ENCODE measurements at regions not wholly inside any gene's neighbourhood (a gene's known extent, or its start where the extent isn't known, plus 50 kb on each side); places are given as distances from the start of the nearest gene placed in this dataset.
A peak's percentile ranks its signal among the peaks of the same experiment; 100 is the strongest.
"Not testable (repeated sequence)": the region's sequence is repeated elsewhere in the genome, so short reads cannot be mapped to it uniquely, and the experiment has no call there.

DNA sequence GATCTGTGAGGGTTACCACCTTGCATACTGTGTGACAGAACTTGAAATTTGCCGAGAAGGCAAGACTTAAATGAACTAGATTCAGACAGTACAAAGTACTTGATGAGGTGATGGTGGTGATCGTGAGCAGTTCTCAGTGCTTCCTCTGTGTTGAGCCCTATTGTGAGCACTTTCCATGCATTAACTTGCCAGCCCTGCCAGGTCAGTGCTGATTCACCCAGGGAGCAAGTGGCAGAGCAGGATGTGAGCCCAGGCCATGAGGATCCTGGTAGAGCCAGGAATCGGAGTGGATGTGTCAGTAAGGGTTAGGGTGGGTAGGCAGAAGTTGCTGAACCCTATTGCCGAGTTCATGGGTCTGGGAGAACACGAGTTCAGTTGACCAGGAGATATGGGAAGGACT lies 4545.7 kb upstream of the TPTE start:
- DNase-seq (ENCODE audit: low read depth in 1 of 2, low spot score in 1 of 2); POLR2A ChIA-PET; H3K4me3 ChIP-seq; H3K4me2 ChIP-seq; H3K4me1 ChIP-seq; ATAC-seq; H3K27ac ChIP-seq; CTCF ChIA-PET; H3K9me3 ChIP-seq; FAIRE-seq: not testable (repeated sequence)
- WGBS (ENCODE audit: missing lambda C conversion rate) = no CpG with 5 or more reads among the region's 5 CpGs

DNA sequence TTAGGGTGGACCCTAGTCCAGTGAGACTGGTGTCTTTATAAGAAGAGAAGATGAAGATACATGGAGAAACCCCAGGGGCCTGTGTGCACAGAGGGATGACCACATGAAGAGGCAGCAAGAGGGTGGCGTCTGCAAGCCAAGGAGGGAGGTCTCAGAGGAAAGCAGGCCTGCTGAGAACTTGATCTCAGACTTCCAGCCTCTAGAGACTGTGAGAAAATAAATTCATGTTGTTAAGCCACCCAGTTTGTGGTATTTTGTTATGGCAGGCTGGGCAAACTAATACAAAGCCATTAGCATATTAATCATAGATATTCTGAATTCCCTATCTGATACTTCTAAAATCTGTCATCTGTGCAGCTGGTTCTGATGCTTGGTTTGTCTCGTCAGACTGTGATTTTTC lies 4523.8 kb upstream of the TPTE start:
- FAIRE-seq; POLR2A ChIA-PET; H3K4me2 ChIP-seq; H3K4me3 ChIP-seq; ATAC-seq; H3K27ac ChIP-seq; H3K9me3 ChIP-seq; CTCF ChIA-PET; DNase-seq (ENCODE audit: low read depth in 1 of 2, low spot score in 1 of 2); H3K4me1 ChIP-seq: not testable (repeated sequence)
- no CpG with 5 or more reads among the region's 2 CpGs for WGBS (ENCODE audit: missing lambda C conversion rate)

DNA sequence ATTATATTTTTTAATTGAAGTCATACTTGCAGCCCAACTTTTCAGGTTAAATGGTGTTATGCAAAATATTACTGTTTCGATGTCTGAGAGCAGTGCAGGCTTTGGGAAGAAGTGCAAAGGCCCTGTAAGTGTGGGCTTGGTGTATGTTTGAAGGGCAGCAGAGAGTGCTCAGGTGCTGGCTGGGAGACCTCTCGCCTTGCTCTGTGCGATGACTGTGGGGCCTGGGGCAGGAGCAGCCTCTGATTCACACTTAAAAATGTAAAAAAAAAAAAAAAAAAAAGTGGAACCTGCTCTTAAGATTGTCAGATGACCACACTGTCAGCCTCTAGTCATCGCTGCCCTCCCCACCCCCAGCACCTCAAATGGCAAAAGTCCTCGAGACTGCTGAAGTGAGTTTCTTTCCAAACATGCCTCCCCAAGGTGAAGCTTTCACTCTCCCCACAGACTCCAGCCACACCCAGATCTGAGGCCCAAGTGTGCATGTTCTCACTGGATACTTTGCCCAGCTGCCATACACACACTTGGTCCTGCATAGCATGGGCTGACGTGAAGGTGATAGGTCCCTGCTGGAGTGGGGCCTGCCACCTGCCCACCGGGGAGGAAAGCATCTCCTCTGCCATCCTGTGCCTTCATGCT lies 4505.8 kb upstream of the TPTE start:
- CTCF ChIA-PET; H3K4me3 ChIP-seq; H3K4me2 ChIP-seq; H3K27ac ChIP-seq; FAIRE-seq; H3K9me3 ChIP-seq; H3K4me1 ChIP-seq; DNase-seq (ENCODE audit: low read depth in 1 of 2, low spot score in 1 of 2); ATAC-seq; POLR2A ChIA-PET: not testable (repeated sequence)
- no CpG with 5 or more reads among the region's 7 CpGs for WGBS (ENCODE audit: missing lambda C conversion rate)

DNA sequence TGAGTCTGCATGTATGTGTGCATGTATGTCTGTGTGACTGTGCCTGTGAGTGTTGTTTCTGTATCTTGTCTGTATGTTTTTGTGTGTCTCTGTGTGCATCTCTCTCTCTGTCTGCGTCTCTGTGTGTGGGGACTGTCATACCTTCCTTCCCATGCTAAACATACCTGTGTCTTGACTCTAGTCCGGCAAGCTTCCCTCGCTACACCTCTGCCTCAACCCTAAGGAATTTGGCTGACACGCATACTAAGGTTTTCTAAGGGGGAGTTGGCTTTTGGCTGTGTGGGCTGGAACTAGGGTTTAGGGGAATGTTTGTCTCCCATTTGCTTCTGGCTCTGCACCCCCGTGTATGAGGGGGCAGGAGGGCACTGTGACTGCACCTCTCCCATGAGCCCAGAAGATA lies 4500.9 kb upstream of the TPTE start:
- H3K4me3 ChIP-seq; H3K9me3 ChIP-seq; FAIRE-seq; H3K4me2 ChIP-seq; H3K4me1 ChIP-seq; DNase-seq (ENCODE audit: low read depth in 1 of 2, low spot score in 1 of 2); H3K27ac ChIP-seq; POLR2A ChIA-PET; CTCF ChIA-PET: not testable (repeated sequence)
- WGBS (ENCODE audit: missing lambda C conversion rate) = no CpG with 5 or more reads among the region's 5 CpGs
- peak; percentile 11 to 49; a peak in 4 of 6 replicates for ATAC-seq

DNA sequence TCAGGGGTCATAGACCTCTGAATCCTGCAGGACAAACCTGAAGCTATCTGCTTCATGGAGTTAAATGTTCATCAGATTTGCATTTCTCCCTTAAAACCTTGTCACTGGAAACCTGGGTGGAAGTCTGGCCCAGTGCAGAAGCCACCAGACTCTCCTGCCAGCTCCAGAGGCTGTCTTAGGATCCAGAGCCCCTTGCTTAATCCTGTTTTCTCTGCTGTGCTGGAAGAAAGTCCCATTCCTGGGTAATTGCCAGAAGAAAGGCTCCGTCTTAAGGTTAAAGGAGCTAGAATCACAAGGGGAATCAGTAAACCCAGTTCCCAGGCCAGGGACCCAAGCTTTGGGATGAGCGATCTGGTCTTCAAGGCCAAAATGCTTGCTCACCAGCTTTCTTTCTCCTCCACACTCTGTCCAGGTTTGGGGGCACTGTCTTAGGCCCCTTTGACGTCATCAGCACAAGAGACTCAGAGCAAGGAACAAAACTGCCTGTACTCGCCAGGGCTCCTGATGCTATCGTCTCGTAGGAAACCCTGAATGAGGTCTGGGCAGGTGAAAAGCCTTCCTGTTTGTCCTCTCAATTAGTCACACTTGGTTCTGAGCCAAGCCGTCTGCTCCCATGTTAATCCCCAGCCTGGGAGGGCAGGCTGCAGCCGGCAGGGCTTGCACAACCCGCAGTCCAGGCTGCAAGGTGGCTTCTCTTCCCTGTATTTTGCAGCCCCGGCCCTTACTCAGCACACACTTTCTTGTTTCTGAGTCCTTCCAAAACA lies 4500.2 kb upstream of the TPTE start:
- FAIRE-seq; H3K4me2 ChIP-seq; H3K27ac ChIP-seq; H3K4me3 ChIP-seq; POLR2A ChIA-PET; DNase-seq (ENCODE audit: low read depth in 1 of 2, low spot score in 1 of 2); CTCF ChIA-PET; H3K9me3 ChIP-seq; H3K4me1 ChIP-seq: not testable (repeated sequence)
- WGBS (ENCODE audit: missing lambda C conversion rate) = no CpG with 5 or more reads among the region's 10 CpGs
- ATAC-seq = peak; percentile 90 to 92

DNA sequence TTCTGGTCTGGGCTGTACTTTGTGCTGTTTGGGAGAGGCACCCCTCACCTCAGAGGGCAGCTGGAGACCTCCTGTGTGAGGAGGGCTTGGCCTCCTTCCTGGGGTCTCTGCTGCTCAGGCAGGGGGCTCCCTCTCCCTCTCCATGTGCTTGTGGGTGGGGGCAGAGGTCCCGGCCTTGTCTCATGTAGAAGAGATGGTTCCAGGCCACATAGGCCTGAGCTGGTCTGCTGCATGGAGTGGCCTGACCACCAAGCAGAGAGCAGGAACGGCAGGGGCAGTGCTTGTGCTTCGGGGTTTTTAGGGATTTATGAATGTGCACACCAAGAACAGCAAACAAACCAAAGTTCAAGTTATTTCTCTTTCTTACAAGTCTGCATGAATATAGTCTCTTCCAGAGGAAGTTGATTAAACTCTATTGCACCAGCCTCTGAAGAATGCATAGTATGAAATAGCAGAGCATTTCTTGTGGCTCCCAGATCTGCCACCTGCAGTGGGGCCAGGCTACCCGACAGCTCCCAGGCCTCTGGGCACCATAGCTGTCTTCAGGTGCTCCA lies 4499.6 kb upstream of the TPTE start:
- H3K4me2 ChIP-seq; CTCF ChIA-PET; POLR2A ChIA-PET; H3K27ac ChIP-seq; FAIRE-seq; H3K4me1 ChIP-seq; H3K4me3 ChIP-seq; DNase-seq (ENCODE audit: low read depth in 1 of 2, low spot score in 1 of 2); H3K9me3 ChIP-seq: not testable (repeated sequence)
- WGBS (ENCODE audit: missing lambda C conversion rate) = no CpG with 5 or more reads among the region's 4 CpGs
- ATAC-seq = peak; percentile 49 to 58

DNA sequence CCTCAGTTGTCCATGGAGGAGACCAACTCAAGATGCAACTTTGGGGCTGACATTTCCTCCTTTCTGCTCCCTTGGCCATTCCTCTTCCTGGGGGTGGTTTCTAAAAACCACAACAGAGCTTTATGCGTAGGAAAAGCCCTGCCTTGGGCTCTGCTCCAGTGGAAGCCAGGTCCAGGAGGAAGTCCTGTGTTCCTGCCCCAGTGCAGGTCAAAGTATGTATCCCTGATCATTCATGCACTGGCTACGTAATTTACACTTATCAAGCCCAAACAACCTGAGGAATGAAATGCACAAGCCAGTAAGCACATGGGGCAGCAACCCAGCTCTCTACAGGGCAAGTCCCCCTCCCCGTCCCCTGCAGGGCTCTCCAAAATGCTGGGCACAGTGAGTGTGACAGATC lies 4498.1 kb upstream of the TPTE start:
- H3K4me3 ChIP-seq; ATAC-seq; POLR2A ChIA-PET; H3K4me2 ChIP-seq; H3K4me1 ChIP-seq; H3K9me3 ChIP-seq; FAIRE-seq; DNase-seq (ENCODE audit: low read depth in 1 of 2, low spot score in 1 of 2); H3K27ac ChIP-seq; CTCF ChIA-PET: not testable (repeated sequence)
- WGBS (ENCODE audit: missing lambda C conversion rate) = no CpG with 5 or more reads among the region's 3 CpGs

DNA sequence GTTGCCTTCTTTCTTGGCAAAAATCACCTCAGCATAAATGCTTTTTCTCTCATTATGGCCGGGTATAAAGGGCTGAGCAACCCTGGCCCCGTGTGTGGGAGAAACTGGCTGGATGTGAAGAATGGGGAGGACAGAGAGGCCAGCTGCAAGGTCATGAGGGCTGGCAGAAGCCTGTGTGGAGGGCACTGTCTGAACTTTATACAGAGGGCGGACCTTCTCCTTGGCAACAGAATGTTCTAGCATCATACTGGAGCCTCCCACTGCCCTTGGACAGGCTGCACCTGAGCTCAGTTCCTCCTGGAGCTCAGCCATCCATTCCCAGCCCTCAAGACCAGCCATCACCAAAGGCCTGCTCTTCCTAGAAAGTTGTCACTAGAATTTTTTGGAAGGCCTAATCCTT lies 4496.2 kb upstream of the TPTE start:
- H3K9me3 ChIP-seq; ATAC-seq; DNase-seq (ENCODE audit: low read depth in 1 of 2, low spot score in 1 of 2); CTCF ChIA-PET; FAIRE-seq; H3K4me3 ChIP-seq; H3K4me2 ChIP-seq; H3K4me1 ChIP-seq; H3K27ac ChIP-seq; POLR2A ChIA-PET: not testable (repeated sequence)
- WGBS (ENCODE audit: missing lambda C conversion rate) = no CpG with 5 or more reads among the region's 3 CpGs

DNA sequence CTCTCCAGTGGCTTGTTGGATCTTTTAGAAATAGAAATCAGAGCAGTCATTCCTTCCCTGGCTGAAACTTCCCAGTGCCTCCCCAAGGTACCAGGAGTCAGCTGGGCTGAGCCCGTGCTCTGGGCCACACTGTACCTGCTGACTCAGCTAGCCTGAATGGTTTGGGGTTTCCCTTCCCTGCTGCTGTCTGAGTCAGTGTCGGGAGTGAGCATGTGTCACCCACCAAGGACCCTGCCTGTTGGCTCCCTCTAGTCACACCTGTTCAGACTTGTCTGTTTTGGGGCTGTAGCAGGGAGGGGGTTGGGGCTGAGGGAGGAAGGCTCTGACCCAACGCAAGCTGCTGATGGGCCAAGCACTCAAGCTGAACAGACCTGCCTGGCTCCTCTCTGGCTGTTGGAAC lies 4493.9 kb upstream of the TPTE start:
- H3K27ac ChIP-seq; H3K4me3 ChIP-seq; H3K4me1 ChIP-seq; H3K4me2 ChIP-seq; POLR2A ChIA-PET; DNase-seq (ENCODE audit: low read depth in 1 of 2, low spot score in 1 of 2); FAIRE-seq; H3K9me3 ChIP-seq; CTCF ChIA-PET: not testable (repeated sequence)
- WGBS (ENCODE audit: missing lambda C conversion rate) = no CpG with 5 or more reads among the region's 3 CpGs
- ATAC-seq = peak; percentile 68 to 77

DNA sequence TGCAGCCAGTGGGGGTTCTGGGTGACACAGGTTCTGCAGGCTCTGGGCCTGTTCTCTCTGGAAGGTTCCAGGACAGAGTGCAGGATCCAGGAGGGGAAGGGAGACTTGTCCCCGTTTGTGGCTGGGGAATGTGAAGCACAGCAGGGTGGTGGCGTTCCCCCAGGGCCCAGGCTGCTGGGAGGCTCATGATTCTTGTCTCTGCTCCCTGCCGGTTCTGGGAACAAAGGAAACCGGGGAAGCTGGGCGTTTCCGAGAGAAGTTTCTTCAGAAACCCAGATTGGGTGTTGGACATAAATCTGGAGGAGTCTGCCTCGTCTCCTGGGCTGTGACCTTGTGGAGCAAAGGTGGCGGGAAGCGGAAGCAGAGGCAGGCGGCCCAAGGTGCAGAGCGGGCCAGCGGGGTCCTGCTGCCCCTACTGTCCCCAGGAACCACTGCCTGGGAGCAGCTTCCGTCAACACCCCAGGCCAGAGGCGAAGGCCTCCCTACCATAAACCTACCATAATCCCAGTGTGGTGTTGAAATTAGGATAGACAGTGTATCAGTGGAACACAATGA lies 4487.2 kb upstream of the TPTE start:
- no CpG with 5 or more reads among the region's 14 CpGs for WGBS (ENCODE audit: missing lambda C conversion rate)
- ATAC-seq, POLR2A ChIA-PET: not testable (repeated sequence)

DNA sequence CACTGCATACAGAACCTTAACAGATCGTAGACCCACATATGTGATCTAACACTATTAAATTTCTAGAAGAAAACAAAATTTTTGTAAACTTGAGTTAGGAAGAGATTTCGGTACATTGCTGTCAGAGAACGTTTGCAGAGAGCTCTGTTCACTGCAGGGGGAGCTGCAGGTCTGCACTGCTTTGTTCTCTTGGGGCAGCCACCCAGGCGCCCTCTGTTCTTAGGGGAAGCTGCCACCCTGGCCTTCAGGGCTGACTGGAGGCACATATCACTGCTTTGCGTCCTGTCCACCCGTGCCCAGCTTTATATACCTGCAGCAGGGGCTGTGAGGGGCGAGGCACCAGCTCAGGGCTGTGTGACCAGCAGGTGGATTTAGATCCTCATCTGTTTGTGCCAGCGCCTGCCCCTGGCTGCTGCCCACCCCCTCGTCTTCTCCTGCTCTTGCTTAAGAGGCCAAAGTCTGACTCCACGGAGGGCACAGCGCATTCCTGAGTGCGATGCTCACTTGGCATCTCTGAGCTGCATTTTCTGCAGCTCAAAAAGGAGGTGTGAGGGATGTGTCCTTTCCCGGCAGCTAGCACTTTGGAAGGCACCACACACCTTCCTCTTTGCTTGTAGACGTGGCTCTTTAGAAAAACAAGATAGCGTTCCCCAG lies 4486.4 kb upstream of the TPTE start:
- H3K4me3 ChIP-seq; H3K9me3 ChIP-seq; POLR2A ChIA-PET; DNase-seq (ENCODE audit: low read depth in 1 of 2, low spot score in 1 of 2); FAIRE-seq; CTCF ChIA-PET; H3K4me1 ChIP-seq; H3K27ac ChIP-seq; H3K4me2 ChIP-seq: not testable (repeated sequence)
- no CpG with 5 or more reads among the region's 15 CpGs for WGBS (ENCODE audit: missing lambda C conversion rate)
- peak; percentile 77 to 80 for ATAC-seq

More for the DNA sequence above, 4487.2 kb upstream of the TPTE start:
- H3K27ac ChIP-seq; H3K4me2 ChIP-seq; FAIRE-seq; H3K4me3 ChIP-seq; H3K4me1 ChIP-seq; DNase-seq (ENCODE audit: low read depth in 1 of 2, low spot score in 1 of 2); H3K9me3 ChIP-seq; CTCF ChIA-PET: not testable (repeated sequence)
